ENCODE measurements at regions not wholly inside any gene's neighbourhood (a gene's known extent, or its start where the extent isn't known, plus 50 kb on each side); places are given as distances from the start of the nearest gene placed in this dataset.

DNA sequence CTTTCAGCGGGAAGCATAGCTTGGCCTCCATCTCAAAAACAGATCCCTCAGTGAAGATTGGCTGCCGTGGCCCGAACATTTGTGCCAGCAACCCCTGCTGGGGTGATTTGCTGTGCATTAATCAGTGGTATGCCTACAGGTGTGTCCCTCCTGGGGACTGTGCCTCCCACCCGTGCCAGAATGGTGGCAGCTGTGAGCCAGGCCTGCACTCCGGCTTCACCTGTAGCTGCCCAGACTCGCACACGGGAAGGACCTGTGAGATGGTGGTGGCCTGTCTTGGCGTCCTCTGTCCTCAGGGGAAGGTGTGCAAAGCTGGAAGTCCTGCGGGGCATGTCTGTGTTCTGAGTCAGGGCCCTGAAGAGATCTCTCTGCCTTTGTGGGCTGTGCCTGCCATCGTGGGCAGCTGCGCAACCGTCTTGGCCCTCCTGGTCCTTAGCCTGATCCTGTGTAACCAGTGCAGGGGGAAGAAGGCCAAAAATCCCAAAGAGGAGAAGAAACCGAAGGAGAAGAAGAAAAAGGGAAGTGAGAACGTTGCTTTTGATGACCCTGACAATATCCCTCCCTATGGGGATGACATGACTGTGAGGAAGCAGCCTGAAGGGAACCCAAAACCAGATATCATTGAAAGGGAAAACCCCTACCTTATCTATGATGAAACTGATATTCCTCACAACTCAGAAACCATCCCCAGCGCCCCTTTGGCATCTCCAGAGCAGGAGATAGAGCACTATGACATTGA lies 175.4 kb downstream of the FAT4 start:
- TF ChIP-seq, protein P1, sequence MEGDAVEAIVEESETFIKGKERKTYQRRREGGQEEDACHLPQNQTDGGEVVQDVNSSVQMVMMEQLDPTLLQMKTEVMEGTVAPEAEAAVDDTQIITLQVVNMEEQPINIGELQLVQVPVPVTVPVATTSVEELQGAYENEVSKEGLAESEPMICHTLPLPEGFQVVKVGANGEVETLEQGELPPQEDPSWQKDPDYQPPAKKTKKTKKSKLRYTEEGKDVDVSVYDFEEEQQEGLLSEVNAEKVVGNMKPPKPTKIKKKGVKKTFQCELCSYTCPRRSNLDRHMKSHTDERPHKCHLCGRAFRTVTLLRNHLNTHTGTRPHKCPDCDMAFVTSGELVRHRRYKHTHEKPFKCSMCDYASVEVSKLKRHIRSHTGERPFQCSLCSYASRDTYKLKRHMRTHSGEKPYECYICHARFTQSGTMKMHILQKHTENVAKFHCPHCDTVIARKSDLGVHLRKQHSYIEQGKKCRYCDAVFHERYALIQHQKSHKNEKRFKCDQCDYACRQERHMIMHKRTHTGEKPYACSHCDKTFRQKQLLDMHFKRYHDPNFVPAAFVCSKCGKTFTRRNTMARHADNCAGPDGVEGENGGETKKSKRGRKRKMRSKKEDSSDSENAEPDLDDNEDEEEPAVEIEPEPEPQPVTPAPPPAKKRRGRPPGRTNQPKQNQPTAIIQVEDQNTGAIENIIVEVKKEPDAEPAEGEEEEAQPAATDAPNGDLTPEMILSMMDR (IDR thresholded peaks at IDR 0.05), result no peak
- TF ChIP-seq FOXK1 (CRISPR knock-in tag; IDR thresholded peaks at IDR 0.05), result no peak
- TF ChIP-seq NR3C1 (CRISPR knock-in tag; conservative IDR thresholded peaks at IDR 0.05; ENCODE audit: low read depth), result no peak
- TF ChIP-seq, protein P2, sequence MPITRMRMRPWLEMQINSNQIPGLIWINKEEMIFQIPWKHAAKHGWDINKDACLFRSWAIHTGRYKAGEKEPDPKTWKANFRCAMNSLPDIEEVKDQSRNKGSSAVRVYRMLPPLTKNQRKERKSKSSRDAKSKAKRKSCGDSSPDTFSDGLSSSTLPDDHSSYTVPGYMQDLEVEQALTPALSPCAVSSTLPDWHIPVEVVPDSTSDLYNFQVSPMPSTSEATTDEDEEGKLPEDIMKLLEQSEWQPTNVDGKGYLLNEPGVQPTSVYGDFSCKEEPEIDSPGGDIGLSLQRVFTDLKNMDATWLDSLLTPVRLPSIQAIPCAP (CRISPR knock-in tag; IDR thresholded peaks at IDR 0.05), result no peak
- TF ChIP-seq, protein P3, sequence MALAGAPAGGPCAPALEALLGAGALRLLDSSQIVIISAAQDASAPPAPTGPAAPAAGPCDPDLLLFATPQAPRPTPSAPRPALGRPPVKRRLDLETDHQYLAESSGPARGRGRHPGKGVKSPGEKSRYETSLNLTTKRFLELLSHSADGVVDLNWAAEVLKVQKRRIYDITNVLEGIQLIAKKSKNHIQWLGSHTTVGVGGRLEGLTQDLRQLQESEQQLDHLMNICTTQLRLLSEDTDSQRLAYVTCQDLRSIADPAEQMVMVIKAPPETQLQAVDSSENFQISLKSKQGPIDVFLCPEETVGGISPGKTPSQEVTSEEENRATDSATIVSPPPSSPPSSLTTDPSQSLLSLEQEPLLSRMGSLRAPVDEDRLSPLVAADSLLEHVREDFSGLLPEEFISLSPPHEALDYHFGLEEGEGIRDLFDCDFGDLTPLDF (CRISPR knock-in tag; IDR thresholded peaks at IDR 0.05), result no peak
- no peak for TF ChIP-seq CBFB (CRISPR knock-in tag; IDR thresholded peaks at IDR 0.05; ENCODE audit: low read depth)
- TF ChIP-seq SP1 (CRISPR knock-in tag; conservative IDR thresholded peaks at IDR 0.05), result no peak
- TF ChIP-seq ESRRA (CRISPR knock-in tag; IDR thresholded peaks at IDR 0.05; ENCODE audit: borderline replicate concordance), result no peak
- no peak for TF ChIP-seq ZNF671 (CRISPR knock-in tag; IDR thresholded peaks at IDR 0.05)
- TF ChIP-seq, protein P4, sequence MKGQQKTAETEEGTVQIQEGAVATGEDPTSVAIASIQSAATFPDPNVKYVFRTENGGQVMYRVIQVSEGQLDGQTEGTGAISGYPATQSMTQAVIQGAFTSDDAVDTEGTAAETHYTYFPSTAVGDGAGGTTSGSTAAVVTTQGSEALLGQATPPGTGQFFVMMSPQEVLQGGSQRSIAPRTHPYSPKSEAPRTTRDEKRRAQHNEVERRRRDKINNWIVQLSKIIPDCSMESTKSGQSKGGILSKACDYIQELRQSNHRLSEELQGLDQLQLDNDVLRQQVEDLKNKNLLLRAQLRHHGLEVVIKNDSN (CRISPR knock-in tag; IDR thresholded peaks at IDR 0.05), result no peak
- TF ChIP-seq EMX1 (CRISPR knock-in tag; IDR thresholded peaks at IDR 0.05), result no peak
